HepG2 (cell line): ENCODE measurements at regions not wholly inside any gene's neighbourhood (a gene's known extent, or its start where the extent isn't known, plus 50 kb on each side); places are given as distances from the start of the nearest gene placed in this dataset.

Experiments used
- ATAC-seq: fragments of 200-7000 bp; cut with Tn5 transposase; 3 replicates; pipeline ENCODE4 v1.9.1; 2020; ENCODE audit warnings: mild to moderate bottlenecking, moderate library complexity
- BruUV-seq: library from RNA; stranded (reverse); fragments of 400-500 nt; replicated peaks from 2 replicates; lab custom pipeline; 2021; lab: Mats Ljungman, UMichigan
- CTCF ChIA-PET: fragments of 300-600 bp; formaldehyde crosslinking; extraction: SDS; loops from one replicate; lab custom pipeline; 2021; ENCODE audit warnings: low total read pairs, inconsistent platforms, low intra/inter-chr PET ratio; lab: Yijun Ruan, JAX
- POLR2A ChIA-PET: fragments of 350-600 bp; sonication (Branson Sonifier 250); formaldehyde crosslinking; loops from one replicate; lab custom pipeline; 2020; ENCODE audit warnings: antibody characterized with exemption, inconsistent platforms; lab: Yijun Ruan, JAX
- DNase-seq: peaks from one replicate; pipeline ENCODE4 v3.0.0-alpha.2; 2015; ENCODE audit warnings: low spot score
- FAIRE-seq: peaks from 3 replicates; lab custom pipeline; 2011; peaks lifted over from hg19 to GRCh38; lab: Jason Lieb, UNC
- H2AFZ ChIP-seq: one replicate; pipeline ENCODE4 v1.6.1; 2011; ENCODE audit warnings: low read length, inconsistent platforms
- H3K27ac ChIP-seq: fragments of 300-600 bp; 3 replicates; pipeline ENCODE4 v1.8.0; 2011; ENCODE audit warnings: mixed run types, mild to moderate bottlenecking, mixed read lengths, low read length, inconsistent platforms; ENCODE audit not compliant: insufficient read depth; ENCODE audit errors: extremely low read length
- H3K27me3 ChIP-seq, 2 experiments: fragments of 200-600 bp in 1 of 2; 2 replicates in 1 of 2; 3 replicates in 1 of 2; pipeline versions ENCODE4 v1.6.0 to v1.8.0; 2011; ENCODE audit warnings: low read length in 2 of 2, mild to moderate bottlenecking in 2 of 2, moderate library complexity in 2 of 2, inconsistent platforms in 1 of 2; ENCODE audit not compliant: insufficient read depth in 2 of 2, control insufficient read depth in 1 of 2
- H3K36me3 ChIP-seq, 2 experiments: fragments of 200-600 bp in 1 of 2; replicated peaks in 1 of 2; 2 replicates in 1 of 2; 3 replicates in 1 of 2; pipeline versions ENCODE4 v1.5.1 to v1.8.0; 2011; ENCODE audit warnings: low read length in 2 of 2, inconsistent platforms in 1 of 2; ENCODE audit not compliant: insufficient read depth in 2 of 2, control insufficient read depth in 1 of 2
- H3K4me1 ChIP-seq: 2 replicates; pipeline ENCODE4 v1.5.1; 2012; ENCODE audit warnings: low read length, inconsistent platforms; ENCODE audit not compliant: insufficient read depth
- H3K4me2 ChIP-seq: 2 replicates; pipeline ENCODE4 v1.6.0; 2011; ENCODE audit warnings: low read depth, low read length, inconsistent platforms
- H3K4me3 ChIP-seq, 3 experiments: fragments of 200-600 bp in 1 of 3; sonication (generic), shearing (Covaris generic) in 1 of 3; replicated peaks in 1 of 3; 2 replicates each; pipeline ENCODE4 v1.5.1; 2011 to 2016; ENCODE audit warnings: low read length in 3 of 3, inconsistent platforms in 2 of 3, low read depth in 2 of 3, mild to moderate bottlenecking in 2 of 3, control low read depth in 1 of 3, mixed read lengths in 1 of 3; ENCODE audit not compliant: insufficient read depth in 1 of 3
- H3K79me2 ChIP-seq: one replicate; pipeline ENCODE4 v1.6.1; 2011; ENCODE audit warnings: low read length, inconsistent platforms; ENCODE audit not compliant: insufficient read depth
- H3K9ac ChIP-seq: 2 replicates; pipeline ENCODE4 v1.6.0; 2011; ENCODE audit warnings: mild to moderate bottlenecking, low read depth, low read length, inconsistent platforms; ENCODE audit not compliant: insufficient read depth
- H3K9me3 ChIP-seq: 2 replicates; pipeline ENCODE4 v1.5.1; 2012; ENCODE audit warnings: mild to moderate bottlenecking, low read length
- H4K20me1 ChIP-seq: 2 replicates; pipeline ENCODE4 v1.6.0; 2011; ENCODE audit warnings: inconsistent platforms, mild to moderate bottlenecking, low read length, moderate library complexity; ENCODE audit not compliant: insufficient read depth
- EEA1 ChIP-seq: sonication (generic); formaldehyde crosslinking; IDR thresholded peaks from 2 replicates; pipeline ENCODE4 v1.5.1; 2020; ENCODE audit warnings: mild to moderate bottlenecking, missing genetic modification reagents, borderline replicate concordance
- GLMP ChIP-seq: sonication (generic); formaldehyde crosslinking; IDR thresholded peaks from 2 replicates; pipeline ENCODE4 v1.9.0; 2021; ENCODE audit warnings: missing genetic modification reagents, mild to moderate bottlenecking, borderline replicate concordance
- NR2C2 ChIP-seq: sonication (generic); formaldehyde crosslinking; IDR thresholded peaks from 2 replicates; pipeline ENCODE4 v1.4.0; 2020; ENCODE audit warnings: missing genetic modification reagents, mild to moderate bottlenecking, moderate library complexity, borderline replicate concordance
- ZNF446 ChIP-seq: sonication (generic); formaldehyde crosslinking; IDR thresholded peaks from 2 replicates; pipeline ENCODE4 v1.5.0; 2020; ENCODE audit warnings: mild to moderate bottlenecking, missing genetic modification reagents
- ZNF547 ChIP-seq: sonication (generic); formaldehyde crosslinking; IDR thresholded peaks from 2 replicates; pipeline ENCODE4 v1.5.1; 2020; ENCODE audit warnings: mild to moderate bottlenecking, missing genetic modification reagents
- whole genome bisulfite sequencing: methylation state at CpG from one replicate; pipeline ENCODE4 v1.1.6; 2017; ENCODE audit warnings: low lambda C conversion rate; 5-methylcytosine and 5-hydroxymethylcytosine counted together
- in situ Hi-C: cut with HindIII; loops from 2 replicates; pipeline ENCODE4 v1.10.0; 2017; ENCODE audit warnings: low pct_unique_long_range_greater_than_20kb; ENCODE audit not compliant: extremely low pct_ligation_motif_present
- intact Hi-C: fragments of 100-400 bp; cut with micrococcal nuclease; formaldehyde crosslinking; loops from one replicate; pipeline ENCODE4 v1.10.0; 2022; ENCODE audit not compliant: unreplicated experiment
- TF ChIP-seq, protein P1 (sequence below): IDR thresholded peaks from 2 replicates; pipeline ENCODE4 v1.6.1; 2016; ENCODE audit warnings: missing compliant biosample characterization, missing genetic modification reagents, borderline replicate concordance
- TF ChIP-seq, protein P2 (sequence below): sonication (generic); formaldehyde crosslinking; IDR thresholded peaks from 2 replicates; pipeline ENCODE4 v1.4.0; 2020; ENCODE audit warnings: low read depth, mild to moderate bottlenecking, missing genetic modification reagents

GRCh38 chr5:87195616-87196015 is 72.1 kb upstream of the RASA1 start:
- intact Hi-C loops: no loop called here
- FAIRE-seq: no peak
- no peak overlapping the region for H2AFZ ChIP-seq

More at GRCh38 chr5:87195616-87196015, 72.1 kb upstream of the RASA1 start:
- Histone ChIP-seq H3K27ac (no peak overlapping the region), H3K9ac (no peak overlapping the region), H4K20me1 (no peaks in the 10 kb centered on the region), H3K4me2 (no peak overlapping the region)
- DNase-seq: no peak
- TF ChIP-seq, protein P1, sequence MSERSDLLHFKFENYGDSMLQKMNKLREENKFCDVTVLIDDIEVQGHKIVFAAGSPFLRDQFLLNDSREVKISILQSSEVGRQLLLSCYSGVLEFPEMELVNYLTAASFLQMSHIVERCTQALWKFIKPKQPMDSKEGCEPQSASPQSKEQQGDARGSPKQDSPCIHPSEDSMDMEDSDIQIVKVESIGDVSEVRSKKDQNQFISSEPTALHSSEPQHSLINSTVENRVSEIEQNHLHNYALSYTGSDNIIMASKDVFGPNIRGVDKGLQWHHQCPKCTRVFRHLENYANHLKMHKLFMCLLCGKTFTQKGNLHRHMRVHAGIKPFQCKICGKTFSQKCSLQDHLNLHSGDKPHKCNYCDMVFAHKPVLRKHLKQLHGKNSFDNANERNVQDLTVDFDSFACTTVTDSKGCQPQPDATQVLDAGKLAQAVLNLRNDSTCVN (CRISPR knock-in tag): no peak
- TF ChIP-seq, protein P2, sequence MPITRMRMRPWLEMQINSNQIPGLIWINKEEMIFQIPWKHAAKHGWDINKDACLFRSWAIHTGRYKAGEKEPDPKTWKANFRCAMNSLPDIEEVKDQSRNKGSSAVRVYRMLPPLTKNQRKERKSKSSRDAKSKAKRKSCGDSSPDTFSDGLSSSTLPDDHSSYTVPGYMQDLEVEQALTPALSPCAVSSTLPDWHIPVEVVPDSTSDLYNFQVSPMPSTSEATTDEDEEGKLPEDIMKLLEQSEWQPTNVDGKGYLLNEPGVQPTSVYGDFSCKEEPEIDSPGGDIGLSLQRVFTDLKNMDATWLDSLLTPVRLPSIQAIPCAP (CRISPR knock-in tag): no peak
- TF ChIP-seq ZNF446 (CRISPR knock-in tag): no peak
- TF ChIP-seq EEA1 (CRISPR knock-in tag): no peak
- TF ChIP-seq NR2C2 (CRISPR knock-in tag): no peak
- no peak for TF ChIP-seq ZNF547 (CRISPR knock-in tag)
- TF ChIP-seq GLMP (CRISPR knock-in tag): no peak
- TF ChIP-seq, all 625 proteins: peak for 0
- POLR2A ChIA-PET: no interaction called here
- WGBS: 50% methylated on average over 3 of the region's 3 CpGs
- no TSS peak for BruUV-seq
- in situ Hi-C loops: no loop called here
- Histone ChIP-seq H3K36me3 (no peaks in the 10 kb centered on the region), H3K27me3 (no peaks in the 10 kb centered on the region; a peak in 1 of 5 replicates), H3K4me1 (peaks cover 21% of the 10 kb centered on the region), H3K79me2 (no peaks in the 10 kb centered on the region), H3K9me3 (no peaks in the 10 kb centered on the region), H3K4me3 (no peak overlapping the region)
- CTCF ChIA-PET: no interaction called here
- ATAC-seq: no peak
